ENCODE measurements at regions not wholly inside any gene's neighbourhood (a gene's known extent, or its start where the extent isn't known, plus 50 kb on each side); places are given as distances from the start of the nearest gene placed in this dataset.
"Not testable (repeated sequence)": the region's sequence is repeated elsewhere in the genome, so short reads cannot be mapped to it uniquely, and the experiment has no call there.

DNA sequence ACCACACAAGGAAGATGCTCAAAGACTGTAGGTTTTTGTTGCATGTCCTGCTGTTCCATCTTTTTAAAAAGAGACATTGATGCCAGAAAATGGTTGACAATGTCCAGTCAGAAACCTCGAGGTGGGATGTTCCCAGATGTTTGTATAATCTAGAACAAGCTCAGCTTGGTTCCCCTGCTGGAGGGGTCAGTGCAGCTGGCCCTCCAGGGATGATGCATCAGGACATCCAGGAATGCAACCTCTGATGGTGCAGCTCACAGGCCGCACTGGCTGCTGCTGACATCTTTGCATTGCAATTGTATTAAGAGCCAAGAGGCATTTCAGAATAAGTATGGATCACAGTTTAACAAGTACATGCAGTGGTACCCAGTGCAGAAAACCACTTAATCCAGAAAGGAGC, 122.4 kb downstream of the MED10 start:
- no peak overlapping the region for H3K4me3 Mint-ChIP-seq

DNA sequence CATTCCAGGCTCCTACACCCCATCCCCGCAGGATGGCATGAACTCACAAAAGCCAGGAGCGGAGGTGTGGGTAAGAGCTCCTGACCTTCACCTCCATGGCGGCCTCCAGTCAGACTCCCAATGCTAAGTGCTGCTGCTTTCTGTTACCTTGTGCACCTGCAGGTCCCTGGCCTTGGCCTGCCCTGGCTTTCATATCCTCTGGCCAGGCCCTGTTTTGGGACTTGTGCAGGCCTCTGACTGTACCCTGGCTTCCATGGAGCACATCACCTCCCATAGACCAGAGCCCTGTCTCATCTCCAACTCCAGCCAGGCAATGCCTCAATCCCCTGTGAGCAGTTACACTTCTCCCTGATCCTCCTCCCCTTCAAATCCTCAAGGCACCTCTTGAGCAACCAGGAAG, 124.5 kb downstream of the MED10 start:
- H3K27ac Mint-ChIP-seq = no peak overlapping the region
- no peak overlapping the region for H3K4me3 Mint-ChIP-seq
- no peaks in the 10 kb centered on the region for H3K36me3 Mint-ChIP-seq
- H3K9me3 Mint-ChIP-seq = no peaks in the 10 kb centered on the region
- no peaks in the 10 kb centered on the region for H3K27me3 Mint-ChIP-seq
- no peaks in the 10 kb centered on the region for H3K4me1 Mint-ChIP-seq

More for the DNA sequence above, 122.4 kb downstream of the MED10 start:
- no peaks in the 10 kb centered on the region for H3K9me3 Mint-ChIP-seq
- H3K36me3 Mint-ChIP-seq = no peaks in the 10 kb centered on the region
- no peaks in the 10 kb centered on the region for H3K4me1 Mint-ChIP-seq
- no peak overlapping the region for H3K27ac Mint-ChIP-seq
- H3K27me3 Mint-ChIP-seq = no peaks in the 10 kb centered on the region

DNA sequence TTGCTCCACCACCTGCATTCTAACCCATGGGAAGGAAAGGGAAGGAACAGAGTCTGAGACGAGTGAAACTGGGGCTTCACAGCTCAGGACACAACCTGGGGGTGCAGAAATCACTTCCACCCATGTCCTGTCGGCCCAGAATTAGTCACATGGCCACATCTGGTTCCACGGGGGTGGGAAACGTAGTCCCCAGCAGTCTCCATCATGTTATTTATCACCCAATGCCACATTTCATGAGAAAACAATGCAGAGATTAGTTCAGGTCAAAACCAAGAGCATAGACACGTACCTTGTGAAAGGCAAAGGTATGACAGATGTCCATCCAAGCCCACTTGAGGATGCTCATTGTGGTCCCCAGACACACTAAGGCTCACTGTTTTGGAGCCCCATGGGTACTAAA, 125.1 kb downstream of the MED10 start:
- Mint-ChIP-seq H3K4me1 (no peaks in the 10 kb centered on the region), H3K9me3 (no peaks in the 10 kb centered on the region), H3K27me3 (no peaks in the 10 kb centered on the region), H3K4me3 (no peak overlapping the region), H3K27ac (no peak overlapping the region), H3K36me3 (no peaks in the 10 kb centered on the region)

DNA sequence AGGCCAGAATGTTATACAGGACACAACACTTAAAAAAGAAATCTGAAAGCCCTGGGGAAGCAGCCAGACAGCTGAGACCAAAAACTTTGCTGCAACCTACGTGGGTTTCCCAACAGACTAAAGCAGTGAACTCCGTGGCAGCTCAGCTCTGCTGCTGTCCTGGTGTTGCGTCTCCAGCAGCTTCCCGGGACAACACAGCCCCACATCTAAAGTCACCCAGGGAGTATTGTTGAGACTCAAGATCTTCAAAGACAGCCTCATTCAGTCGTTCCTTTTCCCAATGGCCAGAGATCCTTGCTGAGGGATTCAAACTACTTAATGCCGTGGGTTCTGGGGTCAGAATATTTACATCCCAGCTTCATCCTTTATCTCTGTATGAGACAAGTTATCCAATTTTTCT, 125.8 kb downstream of the MED10 start:
- H3K27ac Mint-ChIP-seq = no peak overlapping the region
- no peaks in the 10 kb centered on the region for H3K27me3 Mint-ChIP-seq

DNA sequence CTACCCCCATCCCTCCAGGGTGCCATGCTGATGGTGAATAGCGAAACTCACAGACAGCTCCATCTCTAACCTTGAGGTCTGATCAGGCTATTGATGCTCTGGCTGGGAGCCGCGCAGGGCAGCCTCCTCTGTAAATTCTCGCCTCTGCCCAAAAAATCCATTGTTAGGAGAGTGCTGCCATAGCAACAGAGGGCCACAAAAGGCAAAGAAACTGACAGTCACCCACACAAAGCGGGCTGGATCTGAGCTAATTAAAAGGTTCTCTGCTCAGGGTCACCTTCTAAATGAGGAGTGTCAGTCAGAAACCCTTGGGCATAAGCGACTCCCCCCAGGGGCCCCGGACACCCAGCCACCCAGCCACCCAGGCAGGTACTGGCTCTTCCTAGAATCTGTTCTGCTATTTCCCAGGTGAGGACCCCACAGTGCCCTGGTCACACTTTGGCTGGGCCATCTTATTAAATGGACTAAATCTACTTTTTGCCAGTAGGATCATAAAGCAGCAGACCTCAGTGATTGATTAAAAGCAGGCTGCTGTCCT, 126.7 kb downstream of the MED10 start:
- Mint-ChIP-seq H3K4me3 (no peak overlapping the region), H3K27ac (no peak overlapping the region), H3K36me3 (no peaks in the 10 kb centered on the region), H3K27me3 (no peaks in the 10 kb centered on the region), H3K4me1 (no peaks in the 10 kb centered on the region), H3K9me3 (no peaks in the 10 kb centered on the region)

More for the DNA sequence above, 125.8 kb downstream of the MED10 start:
- Mint-ChIP-seq H3K4me3 (no peak overlapping the region), H3K9me3 (no peaks in the 10 kb centered on the region), H3K4me1 (no peaks in the 10 kb centered on the region), H3K36me3 (no peaks in the 10 kb centered on the region)

DNA sequence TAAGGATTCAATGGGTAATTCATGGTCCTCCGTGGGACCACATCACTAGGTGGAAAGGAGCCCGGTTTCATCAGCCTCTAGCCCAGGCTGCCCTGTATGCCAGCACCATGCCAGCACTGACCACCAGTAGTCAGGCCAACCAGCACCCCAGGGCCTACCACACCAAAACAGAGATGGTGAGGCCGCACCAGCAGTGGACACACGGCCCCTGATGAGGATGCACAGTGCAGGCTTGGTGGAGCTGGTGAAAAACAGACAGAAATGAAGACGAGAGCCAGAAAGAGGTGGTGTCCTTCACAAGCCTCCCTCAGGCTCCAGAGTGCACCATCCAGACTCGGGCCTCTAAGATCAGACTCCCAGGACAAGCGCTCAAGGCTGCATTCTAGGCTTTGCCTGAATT, 128.2 kb downstream of the MED10 start:
- H3K27me3 Mint-ChIP-seq = no peaks in the 10 kb centered on the region
- no peaks in the 10 kb centered on the region for H3K9me3 Mint-ChIP-seq
- no peak overlapping the region for H3K4me3 Mint-ChIP-seq
- no peaks in the 10 kb centered on the region for H3K4me1 Mint-ChIP-seq
- H3K36me3 Mint-ChIP-seq = no peaks in the 10 kb centered on the region
- no peak overlapping the region for H3K27ac Mint-ChIP-seq

DNA sequence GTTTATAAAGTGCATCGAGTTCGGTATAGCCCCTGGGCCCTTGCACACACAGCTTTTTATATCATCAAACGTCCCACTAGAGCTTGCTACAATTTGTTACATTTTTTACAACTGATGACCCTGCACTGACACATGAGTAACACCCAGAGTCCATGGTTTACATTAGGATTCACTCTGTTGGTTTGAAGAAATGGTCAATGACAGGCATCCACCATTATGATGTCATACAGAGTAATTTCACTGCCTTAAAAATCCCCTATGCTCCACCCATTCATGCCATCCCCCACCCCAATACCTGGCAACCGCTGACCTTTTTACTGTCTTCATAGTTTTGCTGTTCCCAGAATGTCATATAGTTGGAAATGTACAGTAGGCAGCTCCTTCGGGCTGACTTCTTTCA, 130.2 kb downstream of the MED10 start:
- H3K27me3 Mint-ChIP-seq = no peaks in the 10 kb centered on the region
- H3K4me3 Mint-ChIP-seq = no peak overlapping the region
- no peak overlapping the region for H3K27ac Mint-ChIP-seq
- H3K9me3 Mint-ChIP-seq = no peaks in the 10 kb centered on the region
- no peaks in the 10 kb centered on the region for H3K36me3 Mint-ChIP-seq
- no peaks in the 10 kb centered on the region for H3K4me1 Mint-ChIP-seq

DNA sequence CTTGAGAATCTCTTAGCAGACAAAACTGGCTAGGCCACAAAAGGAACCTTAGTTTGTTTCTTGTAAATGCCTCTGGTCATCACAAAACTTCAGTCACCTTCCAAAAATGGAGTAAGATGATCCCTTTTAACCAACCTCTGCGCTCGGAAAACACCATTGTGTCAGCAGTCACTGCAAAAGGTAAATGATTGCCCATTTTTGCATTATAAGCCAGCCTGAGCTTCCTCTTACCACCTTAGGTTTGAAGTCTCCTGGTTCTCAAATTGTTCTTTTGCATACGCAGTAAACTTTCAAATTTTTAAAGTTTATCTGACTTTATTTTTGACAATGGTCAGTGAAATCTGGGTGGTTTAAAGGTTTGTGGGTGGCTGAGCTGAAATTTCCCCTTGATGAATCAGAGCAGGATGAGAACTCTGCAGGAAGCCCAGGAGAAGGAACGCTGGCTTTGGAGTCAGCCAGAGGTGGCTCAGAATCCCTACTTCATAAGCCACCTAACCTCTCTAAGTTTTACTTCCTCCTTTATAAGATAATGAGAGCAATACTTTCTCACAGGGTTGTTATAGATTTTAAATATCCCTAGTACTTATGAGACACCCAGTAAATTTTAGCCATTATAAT, 131.4 kb downstream of the MED10 start:
- no peak overlapping the region for H3K27ac Mint-ChIP-seq
- no peaks in the 10 kb centered on the region for H3K4me1 Mint-ChIP-seq
- H3K27me3 Mint-ChIP-seq = no peaks in the 10 kb centered on the region
- no peak overlapping the region for H3K4me3 Mint-ChIP-seq
- no peaks in the 10 kb centered on the region for H3K36me3 Mint-ChIP-seq
- H3K9me3 Mint-ChIP-seq = no peaks in the 10 kb centered on the region

DNA sequence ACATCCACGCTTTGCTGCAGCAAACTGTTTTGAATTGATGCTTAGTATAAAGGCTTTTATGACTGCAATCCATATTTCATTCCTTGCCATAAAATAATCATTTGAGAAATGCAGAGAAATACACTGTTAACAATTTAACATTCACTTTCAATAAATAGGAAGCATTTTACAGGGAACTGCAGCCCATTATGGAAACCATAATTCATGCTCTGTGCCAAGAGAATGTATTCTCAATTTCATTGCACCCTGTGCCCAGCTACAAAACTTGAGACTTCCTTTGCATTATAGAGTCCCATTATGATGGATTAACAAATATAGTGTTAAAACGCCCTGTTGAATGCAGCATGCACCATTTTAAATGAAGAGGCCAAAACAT, 134.0 kb downstream of the MED10 start:
- H3K4me3 Mint-ChIP-seq = no peak overlapping the region
- no peaks in the 10 kb centered on the region for H3K36me3 Mint-ChIP-seq
- no peaks in the 10 kb centered on the region for H3K9me3 Mint-ChIP-seq
- H3K4me1 Mint-ChIP-seq = no peaks in the 10 kb centered on the region
- no peak overlapping the region for H3K27ac Mint-ChIP-seq
- H3K27me3 Mint-ChIP-seq = no peaks in the 10 kb centered on the region

DNA sequence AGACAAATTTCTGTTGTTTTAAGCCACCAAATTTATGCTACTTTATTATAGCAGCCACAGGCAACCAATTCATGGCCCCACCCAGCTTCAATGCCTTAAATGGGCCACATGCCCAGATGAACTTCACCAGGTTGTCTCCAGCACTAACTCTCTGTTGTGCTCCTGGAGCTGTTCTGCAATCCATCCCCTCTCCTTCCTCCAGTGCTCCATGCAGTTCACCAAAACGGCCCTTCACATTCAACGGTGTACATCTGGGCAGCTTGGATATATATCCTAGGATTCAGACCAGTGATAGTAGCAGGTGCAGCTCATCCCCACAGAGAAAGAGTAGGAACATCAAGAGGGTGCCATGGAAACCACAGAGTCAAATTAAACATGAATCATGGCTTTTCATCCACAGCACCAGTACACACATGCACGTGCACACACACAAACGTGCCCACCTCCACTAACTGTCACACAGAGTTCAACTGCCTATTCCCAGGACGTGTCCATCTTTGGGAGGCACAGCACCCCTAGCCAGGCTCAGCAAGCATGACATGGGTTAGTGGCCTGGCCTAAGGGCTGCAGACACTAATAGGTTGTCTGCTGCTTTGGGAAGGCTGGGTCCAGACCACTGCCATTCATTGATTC, 134.5 kb downstream of the MED10 start:
- Mint-ChIP-seq H3K4me1 (no peaks in the 10 kb centered on the region), H3K4me3 (no peak overlapping the region), H3K36me3 (no peaks in the 10 kb centered on the region), H3K27ac (no peak overlapping the region), H3K9me3 (no peaks in the 10 kb centered on the region), H3K27me3 (no peaks in the 10 kb centered on the region)

DNA sequence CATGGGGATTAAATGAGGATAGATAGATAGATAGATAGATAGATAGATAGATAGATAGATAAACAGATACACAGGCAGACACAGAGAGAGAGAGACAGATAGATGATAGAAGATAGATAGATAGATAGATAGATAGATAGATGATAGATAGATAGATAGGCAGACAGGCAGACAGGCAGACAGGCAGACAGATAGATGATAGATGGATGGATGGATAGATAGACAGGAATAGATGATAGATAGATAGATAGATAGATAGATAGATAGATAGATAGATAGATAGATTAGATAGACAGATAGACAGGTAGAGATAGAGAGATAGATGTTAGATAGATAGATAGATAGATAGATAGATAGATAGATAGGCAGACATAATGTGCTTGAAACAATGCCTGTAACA, 137.3 kb downstream of the MED10 start:
- H3K9me3 Mint-ChIP-seq, H3K4me1 Mint-ChIP-seq, H3K4me3 Mint-ChIP-seq, H3K27me3 Mint-ChIP-seq, H3K36me3 Mint-ChIP-seq, H3K27ac Mint-ChIP-seq: not testable (repeated sequence)

DNA sequence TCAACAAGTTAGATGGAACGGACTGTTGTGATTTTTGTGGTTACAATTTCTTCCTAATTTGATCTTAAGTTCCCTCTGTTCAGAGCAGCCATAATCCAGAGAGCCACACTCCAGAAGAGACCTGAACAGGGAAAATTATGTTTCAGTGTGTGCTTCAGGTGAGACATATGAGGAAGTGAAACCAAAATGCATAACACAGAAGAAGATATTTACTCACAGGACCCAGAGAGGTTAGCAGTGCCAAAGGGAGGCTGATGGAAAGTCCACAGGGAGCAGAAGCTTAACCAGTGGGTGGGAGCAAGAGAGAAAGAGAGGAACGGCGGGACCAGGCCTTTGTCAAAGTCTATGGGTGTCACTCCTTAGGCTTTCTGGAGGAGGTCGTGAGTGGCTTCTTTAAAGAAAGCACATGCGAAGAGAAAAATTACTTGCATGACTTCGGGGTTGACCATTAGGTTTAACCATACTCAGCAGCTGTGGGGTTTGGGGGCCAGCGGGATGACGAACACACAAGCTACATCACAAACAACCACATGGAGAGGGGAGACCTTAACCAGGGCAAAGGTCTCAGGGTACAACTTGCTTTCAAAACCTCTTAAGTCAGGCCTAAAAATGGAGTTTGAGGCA, 141.4 kb downstream of the MED10 start:
- Mint-ChIP-seq H3K9me3 (no peaks in the 10 kb centered on the region), H3K4me3 (no peak overlapping the region), H3K4me1 (no peaks in the 10 kb centered on the region), H3K27me3 (peaks cover 7% of the 10 kb centered on the region), H3K27ac (no peak overlapping the region), H3K36me3 (no peaks in the 10 kb centered on the region)

DNA sequence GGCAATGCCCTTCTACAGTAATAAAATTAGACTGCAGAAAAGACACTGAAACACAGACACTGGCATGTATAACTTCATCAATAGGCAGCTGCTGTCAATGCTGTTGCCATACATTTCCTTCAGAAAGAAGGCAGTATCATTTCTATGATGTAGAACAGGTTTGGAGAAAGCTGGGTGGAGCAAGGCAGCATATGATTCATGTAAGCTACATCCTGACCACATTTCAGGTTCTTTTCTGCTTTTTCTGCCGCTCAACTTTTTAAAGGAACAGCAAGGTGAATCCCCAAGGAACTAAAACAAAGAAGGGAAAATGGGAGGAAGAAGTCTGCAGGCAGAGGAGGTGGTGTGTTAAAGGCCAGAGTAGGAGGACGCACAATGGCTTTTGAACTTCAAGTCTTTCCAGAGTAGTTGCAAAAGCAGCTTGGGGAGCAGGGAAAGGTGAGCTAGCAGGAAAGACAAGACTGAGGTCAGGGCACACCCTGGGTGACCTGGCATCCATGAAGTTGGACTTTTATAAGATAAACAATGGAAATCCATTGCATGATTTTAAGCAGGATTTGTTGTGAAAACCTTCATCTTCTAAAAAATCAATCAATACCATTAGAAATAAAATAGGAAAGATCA, 142.1 kb downstream of the MED10 start:
- H3K4me1 Mint-ChIP-seq = no peaks in the 10 kb centered on the region
- no peak overlapping the region for H3K27ac Mint-ChIP-seq
- H3K27me3 Mint-ChIP-seq = peaks cover 8% of the 10 kb centered on the region
- no peaks in the 10 kb centered on the region for H3K36me3 Mint-ChIP-seq
- H3K4me3 Mint-ChIP-seq = no peak overlapping the region
- no peaks in the 10 kb centered on the region for H3K9me3 Mint-ChIP-seq

DNA sequence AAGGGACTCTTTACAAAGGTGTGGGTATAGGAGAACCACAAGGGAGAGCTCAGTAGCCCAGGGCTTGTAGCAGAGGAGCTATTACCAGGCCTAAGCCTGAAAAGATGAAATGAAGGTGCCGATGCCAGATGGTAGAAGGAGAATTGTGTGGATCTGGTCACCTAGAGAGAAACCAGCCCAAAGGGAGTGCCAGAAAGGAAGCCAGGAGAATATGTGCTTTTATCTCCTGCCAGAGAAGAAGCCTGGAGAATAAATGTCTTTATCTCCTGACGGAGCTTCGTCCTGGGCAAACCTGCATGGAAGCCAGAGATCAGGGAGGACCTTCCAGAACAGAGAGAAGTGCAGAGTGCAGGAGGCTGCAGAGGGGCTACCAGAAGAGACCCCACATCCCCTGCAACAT, 142.6 kb downstream of the MED10 start:
- peaks cover 8% of the 10 kb centered on the region for H3K27me3 Mint-ChIP-seq
- no peaks in the 10 kb centered on the region for H3K9me3 Mint-ChIP-seq
- no peaks in the 10 kb centered on the region for H3K36me3 Mint-ChIP-seq
- no peaks in the 10 kb centered on the region for H3K4me1 Mint-ChIP-seq
- H3K27ac Mint-ChIP-seq = no peak overlapping the region
- H3K4me3 Mint-ChIP-seq = no peak overlapping the region

DNA sequence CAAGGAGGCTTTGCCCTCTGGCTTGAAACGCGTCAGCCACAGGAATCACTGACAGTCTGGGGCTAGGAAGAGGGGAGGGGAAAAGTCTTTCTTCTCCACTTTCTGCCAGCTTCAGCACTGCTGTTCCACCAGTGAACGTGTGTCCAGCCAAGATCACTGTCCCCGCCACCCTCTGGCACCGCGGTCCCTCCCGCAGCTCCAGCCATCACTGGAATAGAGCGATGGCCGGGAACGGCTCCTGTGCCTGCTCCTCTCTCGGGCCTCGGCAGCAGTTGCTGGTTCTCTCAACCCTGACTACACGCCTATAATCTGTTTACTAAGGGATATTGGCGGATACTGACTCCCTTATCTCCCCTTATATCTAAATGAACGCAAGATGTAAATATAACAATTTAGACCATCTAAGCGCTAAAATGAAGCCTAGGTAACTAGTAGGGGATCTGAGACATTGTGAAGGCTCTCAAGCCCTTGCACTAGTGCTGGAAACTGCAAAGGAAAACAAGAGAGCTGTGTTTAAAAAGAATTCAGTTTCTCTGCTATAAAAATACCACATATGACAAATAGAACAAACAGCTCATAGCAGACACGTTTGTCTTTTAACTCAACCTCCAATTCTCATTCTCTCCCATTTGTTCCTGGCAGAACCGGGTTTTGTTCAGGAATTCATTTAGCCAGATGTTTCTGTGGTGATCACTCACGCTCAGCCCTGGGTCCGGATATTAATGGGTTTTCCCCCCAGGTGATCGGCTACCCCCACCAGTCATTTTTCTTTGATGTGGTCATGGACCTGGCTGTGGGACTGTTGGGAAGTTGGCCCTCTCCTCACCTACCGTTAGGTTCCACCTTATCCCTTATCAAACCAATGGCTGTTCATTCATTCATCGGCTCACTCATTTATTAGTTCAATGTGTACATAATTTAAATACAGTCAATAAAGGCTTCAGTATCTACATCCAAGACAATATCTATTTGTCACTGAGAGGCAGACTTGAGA, 149.8 kb downstream of the MED10 start:
- no peaks in the 10 kb centered on the region for H3K9me3 Mint-ChIP-seq
- no peak overlapping the region for H3K4me3 Mint-ChIP-seq
- no peaks in the 10 kb centered on the region for H3K36me3 Mint-ChIP-seq
- no peak overlapping the region for H3K27ac Mint-ChIP-seq
- H3K27me3 Mint-ChIP-seq = peaks cover 3% of the 10 kb centered on the region
- no peaks in the 10 kb centered on the region for H3K4me1 Mint-ChIP-seq
